ENCODE measurements at regions not wholly inside any gene's neighbourhood (a gene's known extent, or its start where the extent isn't known, plus 50 kb on each side); places are given as distances from the start of the nearest gene placed in this dataset.

GRCh38 chr13:50724438-50724837 is 119.1 kb downstream of the DLEU7 start:
- H3K36me3 Mint-ChIP-seq (ENCODE audit: low read depth) = no peaks in the 10 kb centered on the region
- DNase-seq = no peak
- no peak overlapping the region for H3K4me3 Mint-ChIP-seq
- ChIA-PET CTCF (no interaction called here), POLR2A (no interaction called here)
- peaks cover 4% of the 10 kb centered on the region for H3K27me3 Mint-ChIP-seq
- H3K27ac Mint-ChIP-seq = no peak overlapping the region
- peaks cover 2% of the 10 kb centered on the region for H3K9me3 Mint-ChIP-seq
- H3K4me1 Mint-ChIP-seq = no peaks in the 10 kb centered on the region

- Mint-ChIP-seq H3K4me1 (peaks cover under 1% of the 10 kb centered on the region), H3K27ac (no peak overlapping the region), H3K9me3 (peaks cover 2% of the 10 kb centered on the region), H3K36me3 (ENCODE audit: low read depth) (no peaks in the 10 kb centered on the region), H3K4me3 (no peak overlapping the region), H3K27me3 (peaks cover 3% of the 10 kb centered on the region)
- DNase-seq = no peak
- ChIA-PET CTCF (interaction anchor here (0.6 to 1.1 kb wide), 4 partner anchors 11 to 168 kb away, joined by 3 read pairs; no protein-coding TSS in a partner anchor), POLR2A (no interaction called here)
These were observed 118.6 kb downstream of the DLEU7 start for GRCh38 chr13:50724913-50725312.

GRCh38 chr13:50726164-50726563 is 117.3 kb downstream of the DLEU7 start:
- H3K4me3 Mint-ChIP-seq = no peak overlapping the region
- H3K4me1 Mint-ChIP-seq = peaks cover 8% of the 10 kb centered on the region
- H3K27me3 Mint-ChIP-seq = peaks cover 3% of the 10 kb centered on the region
- DNase-seq = no peak
- no peak overlapping the region for H3K27ac Mint-ChIP-seq
- peaks cover 2% of the 10 kb centered on the region for H3K9me3 Mint-ChIP-seq
- CTCF ChIA-PET = interaction anchor here (1.1 kb wide), 2 partner anchors 38 to 166 kb away, joined by 3 read pairs; no protein-coding TSS in a partner anchor
- H3K36me3 Mint-ChIP-seq (ENCODE audit: low read depth) = peaks cover 1% of the 10 kb centered on the region
- POLR2A ChIA-PET = no interaction called here

GRCh38 chr13:50729177-50729576 is 114.3 kb downstream of the DLEU7 start:
- Mint-ChIP-seq H3K36me3 (ENCODE audit: low read depth) (peaks cover 6% of the 10 kb centered on the region), H3K27ac (no peak overlapping the region), H3K4me3 (no peak overlapping the region), H3K27me3 (peaks cover 3% of the 10 kb centered on the region), H3K4me1 (peaks cover 26% of the 10 kb centered on the region), H3K9me3 (peaks cover 5% of the 10 kb centered on the region)
- ChIA-PET CTCF (no interaction called here), POLR2A (no interaction called here)
- no peak for DNase-seq

- POLR2A ChIA-PET = no interaction called here
- Mint-ChIP-seq H3K27me3 (peaks cover 6% of the 10 kb centered on the region), H3K4me1 (peaks cover 26% of the 10 kb centered on the region), H3K36me3 (ENCODE audit: low read depth) (peaks cover 6% of the 10 kb centered on the region), H3K9me3 (peaks cover 3% of the 10 kb centered on the region), H3K27ac (no peak overlapping the region), H3K4me3 (no peak overlapping the region)
- CTCF ChIA-PET = no interaction called here
- no peak for DNase-seq
These were observed 112.8 kb downstream of the DLEU7 start for GRCh38 chr13:50730496-50731351.

- H3K4me3 Mint-ChIP-seq = no peak overlapping the region
- H3K27me3 Mint-ChIP-seq = peaks cover 10% of the 10 kb centered on the region
- ChIA-PET POLR2A (no interaction called here), CTCF (no interaction called here)
- peaks cover 26% of the 10 kb centered on the region for H3K4me1 Mint-ChIP-seq
- H3K27ac Mint-ChIP-seq = peak overlapping the region; percentile 9
- H3K9me3 Mint-ChIP-seq = peaks cover 3% of the 10 kb centered on the region
- peaks cover 6% of the 10 kb centered on the region for H3K36me3 Mint-ChIP-seq (ENCODE audit: low read depth)
- DNase-seq = peak; percentile 12
These were observed 112.1 kb downstream of the DLEU7 start for GRCh38 chr13:50731400-50731799.

- Mint-ChIP-seq H3K4me1 (peaks cover 26% of the 10 kb centered on the region), H3K36me3 (ENCODE audit: low read depth) (peaks cover 6% of the 10 kb centered on the region), H3K27ac (no peak overlapping the region), H3K9me3 (peaks cover 3% of the 10 kb centered on the region), H3K4me3 (no peak overlapping the region), H3K27me3 (peaks cover 10% of the 10 kb centered on the region)
- ChIA-PET POLR2A (no interaction called here), CTCF (interaction anchor here (0.6 kb wide), 1 partner anchor 690 kb away, joined by 3 read pairs; no protein-coding TSS in a partner anchor)
- no peak for DNase-seq
These were observed 110.8 kb downstream of the DLEU7 start for GRCh38 chr13:50732712-50733111.

- no peak overlapping the region for H3K4me3 Mint-ChIP-seq
- peak overlapping the region; percentile 5 for H3K27ac Mint-ChIP-seq
- CTCF ChIA-PET = no interaction called here
- H3K4me1 Mint-ChIP-seq = peaks cover 26% of the 10 kb centered on the region
- no peak for DNase-seq
- peaks cover 10% of the 10 kb centered on the region for H3K27me3 Mint-ChIP-seq
- POLR2A ChIA-PET = no interaction called here
- H3K36me3 Mint-ChIP-seq (ENCODE audit: low read depth) = peaks cover 6% of the 10 kb centered on the region
- peaks cover 3% of the 10 kb centered on the region for H3K9me3 Mint-ChIP-seq
These were observed 110.1 kb downstream of the DLEU7 start for GRCh38 chr13:50733392-50733791.

GRCh38 chr13:50735071-50735470 is 108.4 kb downstream of the DLEU7 start:
- DNase-seq = no peak
- Mint-ChIP-seq H3K4me1 (peaks cover 25% of the 10 kb centered on the region), H3K27me3 (peaks cover 14% of the 10 kb centered on the region), H3K9me3 (peaks cover 3% of the 10 kb centered on the region), H3K4me3 (no peak overlapping the region), H3K36me3 (ENCODE audit: low read depth) (peaks cover 6% of the 10 kb centered on the region), H3K27ac (no peak overlapping the region)
- ChIA-PET POLR2A (no interaction called here), CTCF (interaction anchor here (1.6 kb wide), 1 partner anchor 10 kb away, joined by 3 read pairs; no protein-coding TSS in a partner anchor)

- H3K27me3 Mint-ChIP-seq = peaks cover 10% of the 10 kb centered on the region
- H3K36me3 Mint-ChIP-seq (ENCODE audit: low read depth) = no peaks in the 10 kb centered on the region
- no peak for DNase-seq
- POLR2A ChIA-PET = no interaction called here
- CTCF ChIA-PET = interaction anchor here (1.3 kb wide), 1 partner anchor 252 kb away, joined by 3 read pairs; no protein-coding TSS in a partner anchor
- no peak overlapping the region for H3K4me3 Mint-ChIP-seq
- no peak overlapping the region for H3K27ac Mint-ChIP-seq
- no peaks in the 10 kb centered on the region for H3K9me3 Mint-ChIP-seq
- H3K4me1 Mint-ChIP-seq = peaks cover 9% of the 10 kb centered on the region
These were observed 103.3 kb downstream of the DLEU7 start for GRCh38 chr13:50740052-50740741.

- Mint-ChIP-seq H3K36me3 (ENCODE audit: low read depth) (no peaks in the 10 kb centered on the region), H3K27me3 (peaks cover 6% of the 10 kb centered on the region), H3K27ac (no peak overlapping the region), H3K9me3 (no peaks in the 10 kb centered on the region), H3K4me1 (peaks cover 9% of the 10 kb centered on the region), H3K4me3 (no peak overlapping the region)
- POLR2A ChIA-PET = no interaction called here
- DNase-seq = no peak
- CTCF ChIA-PET = no interaction called here
These were observed 101.1 kb downstream of the DLEU7 start for GRCh38 chr13:50742353-50742752.

- no peak overlapping the region for H3K4me3 Mint-ChIP-seq
- peaks cover 9% of the 10 kb centered on the region for H3K4me1 Mint-ChIP-seq
- ChIA-PET POLR2A (no interaction called here), CTCF (no interaction called here)
- H3K36me3 Mint-ChIP-seq (ENCODE audit: low read depth) = no peaks in the 10 kb centered on the region
- no peak overlapping the region for H3K27ac Mint-ChIP-seq
- no peaks in the 10 kb centered on the region for H3K9me3 Mint-ChIP-seq
- no peak for DNase-seq
- H3K27me3 Mint-ChIP-seq = peaks cover 6% of the 10 kb centered on the region
These were observed 100.5 kb downstream of the DLEU7 start for GRCh38 chr13:50742968-50743367.

GRCh38 chr13:50744116-50744660 is 99.3 kb downstream of the DLEU7 start:
- Mint-ChIP-seq H3K27me3 (peaks cover 7% of the 10 kb centered on the region), H3K4me1 (peaks cover 9% of the 10 kb centered on the region), H3K36me3 (ENCODE audit: low read depth) (no peaks in the 10 kb centered on the region), H3K4me3 (no peak overlapping the region), H3K9me3 (no peaks in the 10 kb centered on the region), H3K27ac (no peak overlapping the region)
- DNase-seq = no peak
- ChIA-PET CTCF (no interaction called here), POLR2A (no interaction called here)
